ENCODE measurements at regions not wholly inside any gene's neighbourhood (a gene's known extent, or its start where the extent isn't known, plus 50 kb on each side); places are given as distances from the start of the nearest gene placed in this dataset.

- TF ChIP-seq EZH2 (IDR thresholded peaks at IDR 0.05; ENCODE audit: borderline replicate concordance, control insufficient read depth, low read depth, low read length) (no peak), MEF2B (IDR thresholded peaks at IDR 0.05; ENCODE audit: partially characterized antibody, poor library complexity, severe bottlenecking) (no peak), SIN3A (IDR thresholded peaks at IDR 0.05; ENCODE audit: low read depth, low read length) (no peak)
Measured at GRCh38 chr13:40355126-40355724, 311.2 kb downstream of the FOXO1 start.
